ENCODE measurements at regions not wholly inside any gene's neighbourhood (a gene's known extent, or its start where the extent isn't known, plus 50 kb on each side); places are given as distances from the start of the nearest gene placed in this dataset.

GRCh38 chr6:140976806-140977205 lies 1155.9 kb upstream of the GJE1 start:
- no peak for TF ChIP-seq CTCF (IDR thresholded peaks at IDR 0.05)
- TF ChIP-seq EZH2 (IDR thresholded peaks at IDR 0.05) = no peak
